Parathyroid adenoma (tissue), 2 donors: ENCODE measurements at regions not wholly inside any gene's neighbourhood (a gene's known extent, or its start where the extent isn't known, plus 50 kb on each side); places are given as distances from the start of the nearest gene placed in this dataset.

Experiments
- H2AFZ ChIP-seq: fragments of 300-600 bp; sonication (generic); one replicate; pipeline ENCODE4 v1.7.0; 2017; ENCODE audit warnings: antibody characterized with exemption, mild to moderate bottlenecking
- H3K27ac ChIP-seq: fragments of 300-600 bp; sonication (generic); one replicate; pipeline ENCODE4 v1.7.0; 2017
- H3K27me3 ChIP-seq: fragments of 300-600 bp; sonication (generic); one replicate; pipeline ENCODE4 v1.7.0; 2017; ENCODE audit warnings: low read length; ENCODE audit not compliant: control insufficient read depth, insufficient read depth
- H3K36me3 ChIP-seq: fragments of 300-600 bp; sonication (generic); one replicate; pipeline ENCODE4 v1.7.0; 2017; ENCODE audit warnings: low read length; ENCODE audit not compliant: control insufficient read depth, insufficient read depth
- H3K4me1 ChIP-seq: fragments of 300-600 bp; sonication (generic); one replicate; pipeline ENCODE4 v1.7.0; 2017; ENCODE audit warnings: control low read depth
- H3K4me2 ChIP-seq: fragments of 300-600 bp; sonication (generic); one replicate; pipeline ENCODE4 v1.7.0; 2017; ENCODE audit warnings: low read length
- H3K4me3 ChIP-seq: fragments of 300-600 bp; sonication (generic); one replicate; pipeline ENCODE4 v1.7.0; 2017; ENCODE audit warnings: low read depth, low read length
- H3K79me2 ChIP-seq: fragments of 300-600 bp; sonication (generic); one replicate; pipeline ENCODE4 v1.7.0; 2017; ENCODE audit warnings: control low read depth
- H3K9ac ChIP-seq: fragments of 300-600 bp; sonication (generic); one replicate; pipeline ENCODE4 v1.7.0; 2017; ENCODE audit warnings: mild to moderate bottlenecking
- H3K9me3 ChIP-seq: fragments of 300-600 bp; sonication (generic); one replicate; pipeline ENCODE4 v1.7.0; 2017; ENCODE audit warnings: low read length; ENCODE audit not compliant: control insufficient read depth
- TF ChIP-seq, protein P1 (sequence below): fragments of 300-600 bp; sonication (generic); IDR thresholded peaks from one replicate; pipeline ENCODE4 v1.7.0; 2017; ENCODE audit warnings: antibody characterized with exemption, mild to moderate bottlenecking
- donor health status: primary hyperparathyroidism.

DNA sequence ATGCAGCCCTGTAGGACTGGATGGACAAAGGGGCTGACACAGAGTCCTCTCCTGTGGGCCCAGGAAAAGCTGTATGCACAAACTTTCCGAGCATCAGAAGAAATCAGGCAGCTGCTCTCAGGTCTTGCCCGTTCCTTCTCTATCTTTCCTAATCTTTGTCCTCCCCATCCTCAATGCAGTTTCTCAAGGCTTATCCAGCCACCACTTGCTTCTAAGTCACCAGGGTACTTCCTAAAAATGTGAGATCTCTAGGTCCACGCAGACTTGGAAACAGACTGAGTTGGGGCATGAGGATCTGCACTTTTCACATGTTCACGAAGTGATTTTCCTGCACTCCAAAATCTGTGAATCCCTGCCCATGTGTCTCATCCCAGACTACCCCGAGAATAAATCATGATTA lies 394.5 kb upstream of the SLC35B3 start:
- no peak overlapping the region for H3K4me3 ChIP-seq
- no peaks in the 10 kb centered on the region for H3K9me3 ChIP-seq
- H3K27ac ChIP-seq: no peak overlapping the region
- no peaks in the 10 kb centered on the region for H3K79me2 ChIP-seq
- H3K27me3 ChIP-seq: no peaks in the 10 kb centered on the region
- no peak overlapping the region for H3K4me2 ChIP-seq
- H3K4me1 ChIP-seq: no peaks in the 10 kb centered on the region
- TF ChIP-seq, protein P1, sequence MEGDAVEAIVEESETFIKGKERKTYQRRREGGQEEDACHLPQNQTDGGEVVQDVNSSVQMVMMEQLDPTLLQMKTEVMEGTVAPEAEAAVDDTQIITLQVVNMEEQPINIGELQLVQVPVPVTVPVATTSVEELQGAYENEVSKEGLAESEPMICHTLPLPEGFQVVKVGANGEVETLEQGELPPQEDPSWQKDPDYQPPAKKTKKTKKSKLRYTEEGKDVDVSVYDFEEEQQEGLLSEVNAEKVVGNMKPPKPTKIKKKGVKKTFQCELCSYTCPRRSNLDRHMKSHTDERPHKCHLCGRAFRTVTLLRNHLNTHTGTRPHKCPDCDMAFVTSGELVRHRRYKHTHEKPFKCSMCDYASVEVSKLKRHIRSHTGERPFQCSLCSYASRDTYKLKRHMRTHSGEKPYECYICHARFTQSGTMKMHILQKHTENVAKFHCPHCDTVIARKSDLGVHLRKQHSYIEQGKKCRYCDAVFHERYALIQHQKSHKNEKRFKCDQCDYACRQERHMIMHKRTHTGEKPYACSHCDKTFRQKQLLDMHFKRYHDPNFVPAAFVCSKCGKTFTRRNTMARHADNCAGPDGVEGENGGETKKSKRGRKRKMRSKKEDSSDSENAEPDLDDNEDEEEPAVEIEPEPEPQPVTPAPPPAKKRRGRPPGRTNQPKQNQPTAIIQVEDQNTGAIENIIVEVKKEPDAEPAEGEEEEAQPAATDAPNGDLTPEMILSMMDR: no peak
- H2AFZ ChIP-seq: no peak overlapping the region
- no peaks in the 10 kb centered on the region for H3K36me3 ChIP-seq
- no peak overlapping the region for H3K9ac ChIP-seq

DNA sequence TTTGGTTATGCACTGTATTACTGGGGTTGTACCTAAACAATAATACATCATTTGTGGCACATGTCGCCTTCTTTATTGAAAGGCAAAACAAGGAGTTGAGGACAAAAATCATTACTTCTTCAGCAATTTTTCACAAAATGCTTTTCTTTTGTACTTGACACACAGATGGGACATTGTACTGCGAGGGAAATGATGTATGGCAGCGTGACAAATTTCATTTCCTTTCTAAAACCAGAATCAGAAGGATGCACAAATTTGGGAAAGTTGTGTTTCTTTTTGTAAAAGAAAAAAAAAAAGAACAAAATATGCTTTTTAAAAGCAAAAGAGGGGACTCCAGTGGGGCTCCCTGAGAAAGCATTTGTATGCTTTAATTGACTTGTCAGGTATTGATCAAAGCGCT lies 394.0 kb upstream of the SLC35B3 start:
- Histone ChIP-seq H3K27ac (no peak overlapping the region), H3K4me1 (no peaks in the 10 kb centered on the region), H3K4me3 (no peak overlapping the region), H3K79me2 (no peaks in the 10 kb centered on the region), H3K36me3 (no peaks in the 10 kb centered on the region), H2AFZ (no peak overlapping the region), H3K9ac (no peak overlapping the region), H3K9me3 (no peaks in the 10 kb centered on the region), H3K27me3 (no peaks in the 10 kb centered on the region), H3K4me2 (no peak overlapping the region)
- TF ChIP-seq, protein P1: no peak

DNA sequence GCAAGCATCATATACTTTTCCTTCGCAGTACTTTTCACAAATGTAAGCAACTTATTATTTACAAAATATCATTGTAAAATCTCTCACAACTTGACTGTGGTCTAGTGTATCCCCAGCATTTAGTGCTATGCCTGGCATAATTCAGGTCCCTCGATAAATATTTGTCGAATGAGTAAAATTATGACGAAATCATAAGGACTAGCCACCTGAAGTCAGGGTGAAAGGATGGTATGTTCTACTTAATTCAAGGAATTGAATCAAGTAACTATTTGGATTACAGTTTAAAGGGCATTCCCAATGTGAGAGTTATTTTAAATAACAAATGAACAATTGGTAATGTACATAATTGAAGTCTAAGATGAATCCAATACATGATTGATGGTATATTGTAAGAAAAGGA lies 393.0 kb upstream of the SLC35B3 start:
- no peak overlapping the region for H3K27ac ChIP-seq
- no peaks in the 10 kb centered on the region for H3K9me3 ChIP-seq
- H3K4me1 ChIP-seq: no peaks in the 10 kb centered on the region
- H3K4me2 ChIP-seq: no peak overlapping the region
- no peaks in the 10 kb centered on the region for H3K36me3 ChIP-seq
- no peaks in the 10 kb centered on the region for H3K79me2 ChIP-seq
- no peak overlapping the region for H3K9ac ChIP-seq
- H3K4me3 ChIP-seq: no peak overlapping the region
- TF ChIP-seq, protein P1: no peak
- no peak overlapping the region for H2AFZ ChIP-seq
- H3K27me3 ChIP-seq: no peaks in the 10 kb centered on the region

DNA sequence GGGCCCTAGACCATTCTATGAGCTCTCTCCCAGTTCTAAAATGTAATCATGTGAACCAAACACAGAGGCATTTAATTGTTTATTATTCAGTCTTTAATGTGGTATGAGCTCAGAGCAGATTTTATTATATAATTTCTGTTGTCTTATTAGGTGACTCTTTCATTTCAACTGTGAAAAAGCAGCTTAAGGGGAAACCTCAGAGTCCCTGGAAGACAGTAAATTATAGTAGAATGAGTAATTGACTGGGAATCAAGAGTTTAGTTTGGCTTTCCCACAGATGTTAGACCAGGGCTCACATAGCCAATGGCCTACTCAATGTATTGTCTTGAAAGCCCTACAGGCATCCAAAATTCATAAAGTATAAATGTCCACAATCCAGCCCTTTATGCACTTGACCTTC lies 390.4 kb upstream of the SLC35B3 start:
- no peak overlapping the region for H3K9ac ChIP-seq
- no peak overlapping the region for H3K4me2 ChIP-seq
- H3K4me1 ChIP-seq: no peaks in the 10 kb centered on the region
- TF ChIP-seq, protein P1: no peak
- H3K36me3 ChIP-seq: no peaks in the 10 kb centered on the region
- H2AFZ ChIP-seq: no peak overlapping the region
- no peak overlapping the region for H3K27ac ChIP-seq
- no peaks in the 10 kb centered on the region for H3K27me3 ChIP-seq
- no peak overlapping the region for H3K4me3 ChIP-seq
- no peaks in the 10 kb centered on the region for H3K79me2 ChIP-seq
- no peaks in the 10 kb centered on the region for H3K9me3 ChIP-seq

DNA sequence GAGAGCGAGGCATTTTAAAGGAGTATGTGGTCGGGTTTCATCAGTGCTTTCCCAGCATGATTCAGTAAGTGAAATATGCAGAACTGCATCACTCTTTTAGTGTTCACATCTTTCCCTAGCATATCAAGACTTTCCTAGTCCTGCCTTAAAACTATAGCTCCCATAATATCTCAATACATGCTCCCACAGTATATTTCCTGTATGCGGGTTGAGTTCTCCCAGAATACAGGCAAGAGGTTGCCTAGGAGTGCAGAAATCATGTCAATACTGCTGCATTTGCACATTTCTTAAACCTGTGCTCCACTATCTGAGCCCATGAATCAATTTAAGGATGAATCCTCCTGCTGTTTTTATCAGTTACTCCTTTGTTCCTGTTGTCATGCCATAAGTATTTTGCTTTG lies 386.6 kb upstream of the SLC35B3 start:
- TF ChIP-seq, protein P1: no peak
- Histone ChIP-seq H3K79me2 (no peaks in the 10 kb centered on the region), H3K9ac (no peak overlapping the region), H3K27ac (no peak overlapping the region), H3K4me3 (no peak overlapping the region), H3K27me3 (no peaks in the 10 kb centered on the region), H3K36me3 (no peaks in the 10 kb centered on the region), H3K4me2 (no peak overlapping the region), H2AFZ (no peak overlapping the region), H3K4me1 (no peaks in the 10 kb centered on the region), H3K9me3 (no peaks in the 10 kb centered on the region)
